ENCODE measurements at regions not wholly inside any gene's neighbourhood (a gene's known extent, or its start where the extent isn't known, plus 50 kb on each side); places are given as distances from the start of the nearest gene placed in this dataset.

DNA sequence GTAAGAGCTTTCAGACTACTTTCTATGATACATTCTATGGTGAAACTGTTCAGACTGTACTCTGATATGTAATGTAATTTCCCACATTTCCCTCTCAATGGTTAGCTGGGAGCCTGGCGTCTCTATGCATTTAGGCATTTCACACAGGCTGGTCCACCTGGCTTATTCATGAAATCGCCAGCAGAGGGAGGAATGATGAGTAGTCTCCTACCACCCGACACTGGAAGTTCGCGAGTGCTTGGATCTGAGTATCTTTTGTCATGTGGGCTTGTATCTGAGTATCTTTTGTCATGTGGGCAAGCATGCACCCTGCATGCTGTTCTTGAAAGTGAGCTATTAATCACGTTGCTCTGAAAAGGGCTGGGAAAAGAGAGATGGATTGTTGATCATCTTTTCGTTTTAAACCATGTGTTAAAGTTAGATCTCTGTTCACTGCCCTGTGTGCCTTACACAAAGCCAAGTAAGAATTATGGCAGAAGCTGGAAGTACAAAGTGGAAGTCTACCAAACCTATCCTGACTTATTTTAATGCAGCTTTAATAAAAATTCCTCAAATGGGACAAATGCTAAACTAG lies 235.0 kb downstream of the ATP23 start:
- Mint-ChIP-seq H3K36me3 (no peaks in the 10 kb centered on the region), H3K4me3 (no peak overlapping the region), H3K4me1 (peaks cover 5% of the 10 kb centered on the region), H3K27ac (no peak overlapping the region), H3K27me3 (ENCODE audit: low read depth) (peaks cover 46% of the 10 kb centered on the region), H3K9me3 (no peaks in the 10 kb centered on the region)
- TF ChIP-seq, protein P1, sequence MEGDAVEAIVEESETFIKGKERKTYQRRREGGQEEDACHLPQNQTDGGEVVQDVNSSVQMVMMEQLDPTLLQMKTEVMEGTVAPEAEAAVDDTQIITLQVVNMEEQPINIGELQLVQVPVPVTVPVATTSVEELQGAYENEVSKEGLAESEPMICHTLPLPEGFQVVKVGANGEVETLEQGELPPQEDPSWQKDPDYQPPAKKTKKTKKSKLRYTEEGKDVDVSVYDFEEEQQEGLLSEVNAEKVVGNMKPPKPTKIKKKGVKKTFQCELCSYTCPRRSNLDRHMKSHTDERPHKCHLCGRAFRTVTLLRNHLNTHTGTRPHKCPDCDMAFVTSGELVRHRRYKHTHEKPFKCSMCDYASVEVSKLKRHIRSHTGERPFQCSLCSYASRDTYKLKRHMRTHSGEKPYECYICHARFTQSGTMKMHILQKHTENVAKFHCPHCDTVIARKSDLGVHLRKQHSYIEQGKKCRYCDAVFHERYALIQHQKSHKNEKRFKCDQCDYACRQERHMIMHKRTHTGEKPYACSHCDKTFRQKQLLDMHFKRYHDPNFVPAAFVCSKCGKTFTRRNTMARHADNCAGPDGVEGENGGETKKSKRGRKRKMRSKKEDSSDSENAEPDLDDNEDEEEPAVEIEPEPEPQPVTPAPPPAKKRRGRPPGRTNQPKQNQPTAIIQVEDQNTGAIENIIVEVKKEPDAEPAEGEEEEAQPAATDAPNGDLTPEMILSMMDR (IDR thresholded peaks at IDR 0.05; ENCODE audit: unreplicated experiment): peak; percentile 59
- DNase-seq (ENCODE audit: low spot score in 2 of 2, unreplicated experiment in 2 of 2): peak; percentile 23 to 52

DNA sequence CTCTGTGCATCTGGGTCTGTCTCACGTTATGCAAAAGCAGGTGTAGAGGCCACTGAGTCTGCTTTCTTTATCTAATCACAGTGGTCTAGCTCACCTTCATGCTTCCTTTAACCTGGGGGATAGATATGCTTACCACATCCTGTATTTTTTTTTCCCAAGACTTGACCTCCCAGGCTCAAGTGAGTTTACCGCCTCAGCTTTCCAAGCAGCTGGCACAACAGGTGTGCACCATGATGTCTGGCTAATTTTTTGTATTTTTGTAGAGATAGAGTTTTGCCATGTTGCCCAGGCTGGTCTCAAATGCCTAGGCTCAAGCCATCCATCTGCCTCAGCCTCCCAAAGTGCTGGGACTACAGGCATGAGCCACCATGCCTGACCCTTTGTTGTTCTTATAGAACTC lies 236.0 kb downstream of the ATP23 start:
- Mint-ChIP-seq H3K36me3 (no peaks in the 10 kb centered on the region), H3K4me3 (no peak overlapping the region), H3K27ac (no peak overlapping the region), H3K9me3 (no peaks in the 10 kb centered on the region), H3K4me1 (no peaks in the 10 kb centered on the region), H3K27me3 (ENCODE audit: low read depth) (peaks cover 55% of the 10 kb centered on the region)
- TF ChIP-seq, protein P1 (IDR thresholded peaks at IDR 0.05; ENCODE audit: unreplicated experiment): no peak
- DNase-seq (ENCODE audit: low spot score in 2 of 2, unreplicated experiment in 2 of 2): no peak

DNA sequence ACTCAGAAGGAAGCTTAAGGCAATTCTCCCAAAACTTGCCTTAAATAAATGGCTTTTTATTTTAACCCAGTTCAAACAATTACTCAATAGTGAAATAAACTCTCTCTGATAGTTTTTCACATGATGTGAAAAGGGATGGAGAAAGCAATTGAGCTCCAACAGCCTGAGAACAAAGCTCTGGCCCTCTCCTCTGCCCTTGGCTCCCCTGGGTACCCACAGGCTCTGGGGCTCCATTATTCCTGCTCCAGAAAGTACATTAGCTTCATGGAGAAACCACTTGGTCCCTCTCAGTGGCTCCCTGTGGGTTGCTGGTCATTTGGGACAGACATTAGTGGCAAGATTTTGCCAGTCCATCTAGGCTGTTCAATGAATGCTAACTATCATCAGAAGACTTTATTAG lies 242.8 kb downstream of the ATP23 start:
- Mint-ChIP-seq H3K27ac (no peak overlapping the region), H3K36me3 (no peaks in the 10 kb centered on the region), H3K4me3 (no peak overlapping the region), H3K27me3 (ENCODE audit: low read depth) (peaks cover 38% of the 10 kb centered on the region), H3K9me3 (peaks cover 11% of the 10 kb centered on the region), H3K4me1 (peaks cover 2% of the 10 kb centered on the region)
- DNase-seq (ENCODE audit: low spot score in 2 of 2, unreplicated experiment in 2 of 2): no peak
- TF ChIP-seq, protein P1 (IDR thresholded peaks at IDR 0.05; ENCODE audit: unreplicated experiment): no peak

DNA sequence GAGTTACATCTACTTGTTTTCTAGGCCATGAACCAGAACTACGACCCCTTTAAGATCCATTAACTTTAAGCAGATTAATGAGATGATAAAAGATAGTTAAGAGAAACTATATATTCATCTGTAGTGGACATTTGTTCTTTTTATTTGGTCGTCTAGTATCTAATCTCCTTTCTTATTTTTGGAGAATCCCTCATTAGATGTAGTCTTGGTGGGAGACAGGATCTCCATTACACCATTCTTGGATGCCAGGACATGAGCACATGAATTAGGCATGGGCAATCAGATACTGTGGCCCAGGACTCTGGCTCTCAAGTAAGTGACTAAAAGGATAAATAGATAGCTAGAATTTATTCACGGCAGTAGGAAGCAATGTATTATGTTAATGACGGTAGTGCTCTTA lies 245.0 kb downstream of the ATP23 start:
- Mint-ChIP-seq H3K4me3 (no peak overlapping the region), H3K27ac (no peak overlapping the region), H3K4me1 (peaks cover 10% of the 10 kb centered on the region), H3K36me3 (no peaks in the 10 kb centered on the region), H3K27me3 (ENCODE audit: low read depth) (peaks cover 21% of the 10 kb centered on the region), H3K9me3 (peaks cover 11% of the 10 kb centered on the region)
- no peak for DNase-seq (ENCODE audit: low spot score in 2 of 2, unreplicated experiment in 2 of 2)
- TF ChIP-seq, protein P1 (IDR thresholded peaks at IDR 0.05; ENCODE audit: unreplicated experiment): no peak

DNA sequence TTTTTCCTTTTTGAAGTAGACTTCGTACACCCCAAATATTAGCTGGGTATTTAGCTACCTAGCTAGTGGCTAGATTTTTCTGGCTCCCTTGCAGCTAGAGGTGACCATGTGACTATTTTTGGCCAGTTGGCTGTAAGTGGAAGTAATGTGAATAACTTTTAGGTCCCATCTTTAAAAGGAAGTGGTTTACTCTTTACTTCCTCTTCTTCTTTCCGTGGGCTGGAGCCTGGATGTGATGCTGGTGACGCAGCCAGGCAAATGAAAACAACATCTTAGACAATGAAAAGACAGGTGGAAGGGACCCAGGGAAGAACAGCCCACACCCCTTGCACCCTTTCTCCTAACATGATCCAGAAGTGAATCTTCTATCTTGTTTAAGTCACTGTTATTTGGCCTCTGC lies 245.5 kb downstream of the ATP23 start:
- H3K36me3 Mint-ChIP-seq: no peaks in the 10 kb centered on the region
- H3K4me1 Mint-ChIP-seq: peaks cover 10% of the 10 kb centered on the region
- peaks cover 13% of the 10 kb centered on the region for H3K9me3 Mint-ChIP-seq
- H3K27ac Mint-ChIP-seq: no peak overlapping the region
- H3K27me3 Mint-ChIP-seq (ENCODE audit: low read depth): peaks cover 17% of the 10 kb centered on the region
- H3K4me3 Mint-ChIP-seq: no peak overlapping the region
- TF ChIP-seq, protein P1 (IDR thresholded peaks at IDR 0.05; ENCODE audit: unreplicated experiment): no peak
- DNase-seq (ENCODE audit: low spot score in 2 of 2, unreplicated experiment in 2 of 2): no peak

DNA sequence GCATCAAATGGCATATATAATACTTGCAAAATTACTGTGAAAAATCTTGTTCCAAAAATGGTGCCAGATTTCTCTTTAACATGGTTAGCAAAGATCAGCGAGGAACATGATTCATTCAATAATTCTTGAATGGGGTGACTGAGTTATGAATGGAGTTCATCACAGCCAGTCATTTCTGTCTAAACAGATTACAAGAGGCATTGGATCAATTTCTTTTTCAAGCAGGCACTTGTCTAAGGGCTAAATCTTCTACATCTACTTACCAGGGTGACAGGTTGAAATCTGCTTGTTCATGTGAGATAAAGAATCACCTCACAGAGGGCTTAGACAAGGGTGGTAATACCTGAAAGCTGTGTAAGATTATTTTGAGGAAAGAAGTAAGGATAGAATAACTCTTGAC lies 247.7 kb downstream of the ATP23 start:
- Mint-ChIP-seq H3K4me3 (no peak overlapping the region), H3K9me3 (peaks cover 31% of the 10 kb centered on the region), H3K27me3 (ENCODE audit: low read depth) (peaks cover 16% of the 10 kb centered on the region), H3K36me3 (no peaks in the 10 kb centered on the region), H3K4me1 (peaks cover 10% of the 10 kb centered on the region), H3K27ac (no peak overlapping the region)
- TF ChIP-seq, protein P1 (IDR thresholded peaks at IDR 0.05; ENCODE audit: unreplicated experiment): no peak
- no peak for DNase-seq (ENCODE audit: low spot score in 2 of 2, unreplicated experiment in 2 of 2)
